Stomach (tissue), 8 donors: ENCODE measurements at regions not wholly inside any gene's neighbourhood (a gene's known extent, or its start where the extent isn't known, plus 50 kb on each side); places are given as distances from the start of the nearest gene placed in this dataset.

Source experiments
- DNase-seq, 2 donors: peaks; one replicate each; pipeline versions ENCODE4 v3.0.0 to v3.0.0-alpha.2; 2013 to 2019
- H3K27ac ChIP-seq, 5 donors: fragments of 200-600 bp in 4 of 5; sonication (generic) in 4 of 5; one replicate each; pipeline ENCODE4 v1.5.1; 2013 to 2019; ENCODE audit warnings: mild to moderate bottlenecking in 1 of 5, moderate library complexity in 1 of 5
- H3K27me3 ChIP-seq, 3 donors: fragments of 200-600 bp; sonication (generic); one replicate each; pipeline ENCODE4 v1.5.1; 2017 to 2019; ENCODE audit warnings: mixed run types in 1 of 3
- H3K36me3 ChIP-seq, 4 donors: fragments of 200-600 bp; sonication (generic); 1 replicate in 3 of 4; 2 replicates in 1 of 4; pipeline ENCODE4 v1.5.1; 2016 to 2019
- H3K4me1 ChIP-seq, 4 donors: fragments of 200-600 bp; sonication (generic); one replicate each; pipeline ENCODE4 v1.5.1; 2016 to 2019
- H3K4me3 ChIP-seq, 4 donors: fragments of 200-600 bp; sonication (generic) in 3 of 4; one replicate each; pipeline ENCODE4 v1.5.1; 2016 to 2019; ENCODE audit warnings: mild to moderate bottlenecking in 1 of 4
- H3K9me3 ChIP-seq, 4 donors: fragments of 200-600 bp; sonication (generic); one replicate each; pipeline ENCODE4 v1.5.1; 2016 to 2019
- EP300 ChIP-seq: sonication (generic); formaldehyde crosslinking; IDR thresholded peaks from one replicate; pipeline ENCODE4 v1.6.1; 2017; ENCODE audit warnings: antibody characterized with exemption
- POLR2A ChIP-seq, 4 donors: fragments of 450-650 bp; IDR thresholded peaks; one replicate each; pipeline ENCODE4 v1.6.1; 2016; ENCODE audit warnings: antibody characterized with exemption in 4 of 4, control low read depth in 2 of 4, mild to moderate bottlenecking in 1 of 4, moderate library complexity in 1 of 4
- POLR2AphosphoS5 ChIP-seq, 3 donors: sonication (generic); formaldehyde crosslinking; IDR thresholded peaks; one replicate each; pipeline ENCODE4 v1.6.1; 2016; ENCODE audit warnings: antibody characterized with exemption in 3 of 3
- WGBS, 5 donors: extraction: QIAGEN DNeasy Blood & Tissue Kit in 3 of 5; methylation state at CpG; one replicate each; pipeline versions ENCODE4 v1.1.5 to v1.1.7; 2013 to 2018; 5-methylcytosine and 5-hydroxymethylcytosine counted together
- intact Hi-C: fragments of 100-400 bp; cut with DNase I; formaldehyde crosslinking; loops from one replicate; pipeline ENCODE4 v1.15.1; 2023; ENCODE audit warnings: low total_unique reads
- TF ChIP-seq, protein P1 (sequence below), 7 experiments: fragments of 450-650 bp in 4 of 7; fragments of 200-600 bp in 3 of 7; sonication (generic) in 3 of 7; IDR thresholded peaks; one replicate each; pipeline ENCODE4 v1.5.1; 2016 to 2019; ENCODE audit warnings: antibody characterized with exemption in 7 of 7, control low read depth in 2 of 7, mild to moderate bottlenecking in 1 of 7
- donor health status: healthy with polysubstance abuse.
- donor health status: Bipolar disorder and iron deficiency.
- donor health status: healthy.

- no peaks in the 10 kb centered on the region for H3K36me3 ChIP-seq
- no peak for DNase-seq
- WGBS, 5 donors, result 81 to 95% (median 83%) methylated on average over 1 of the region's 1 CpG
- peaks cover 0 to 3% (median 0%) of the 10 kb centered on the region in 4 donors for H3K4me1 ChIP-seq
- no peaks in the 10 kb centered on the region for H3K9me3 ChIP-seq
- no peak overlapping the region for H3K27ac ChIP-seq
- intact Hi-C loops, result no loop called here
- TF ChIP-seq EP300 (no peak), POLR2AphosphoS5 (IDR thresholded peaks at IDR 0.05) (no peak), POLR2A (IDR thresholded peaks at IDR 0.05) (no peak)
- TF ChIP-seq, protein P1, sequence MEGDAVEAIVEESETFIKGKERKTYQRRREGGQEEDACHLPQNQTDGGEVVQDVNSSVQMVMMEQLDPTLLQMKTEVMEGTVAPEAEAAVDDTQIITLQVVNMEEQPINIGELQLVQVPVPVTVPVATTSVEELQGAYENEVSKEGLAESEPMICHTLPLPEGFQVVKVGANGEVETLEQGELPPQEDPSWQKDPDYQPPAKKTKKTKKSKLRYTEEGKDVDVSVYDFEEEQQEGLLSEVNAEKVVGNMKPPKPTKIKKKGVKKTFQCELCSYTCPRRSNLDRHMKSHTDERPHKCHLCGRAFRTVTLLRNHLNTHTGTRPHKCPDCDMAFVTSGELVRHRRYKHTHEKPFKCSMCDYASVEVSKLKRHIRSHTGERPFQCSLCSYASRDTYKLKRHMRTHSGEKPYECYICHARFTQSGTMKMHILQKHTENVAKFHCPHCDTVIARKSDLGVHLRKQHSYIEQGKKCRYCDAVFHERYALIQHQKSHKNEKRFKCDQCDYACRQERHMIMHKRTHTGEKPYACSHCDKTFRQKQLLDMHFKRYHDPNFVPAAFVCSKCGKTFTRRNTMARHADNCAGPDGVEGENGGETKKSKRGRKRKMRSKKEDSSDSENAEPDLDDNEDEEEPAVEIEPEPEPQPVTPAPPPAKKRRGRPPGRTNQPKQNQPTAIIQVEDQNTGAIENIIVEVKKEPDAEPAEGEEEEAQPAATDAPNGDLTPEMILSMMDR (IDR thresholded peaks at IDR 0.05), result no peak
- no peak overlapping the region for H3K4me3 ChIP-seq
- no peaks in the 10 kb centered on the region for H3K27me3 ChIP-seq
Observed at GRCh38 chr9:3127564-3127963, 283.7 kb upstream of the PUM3 start.

DNA sequence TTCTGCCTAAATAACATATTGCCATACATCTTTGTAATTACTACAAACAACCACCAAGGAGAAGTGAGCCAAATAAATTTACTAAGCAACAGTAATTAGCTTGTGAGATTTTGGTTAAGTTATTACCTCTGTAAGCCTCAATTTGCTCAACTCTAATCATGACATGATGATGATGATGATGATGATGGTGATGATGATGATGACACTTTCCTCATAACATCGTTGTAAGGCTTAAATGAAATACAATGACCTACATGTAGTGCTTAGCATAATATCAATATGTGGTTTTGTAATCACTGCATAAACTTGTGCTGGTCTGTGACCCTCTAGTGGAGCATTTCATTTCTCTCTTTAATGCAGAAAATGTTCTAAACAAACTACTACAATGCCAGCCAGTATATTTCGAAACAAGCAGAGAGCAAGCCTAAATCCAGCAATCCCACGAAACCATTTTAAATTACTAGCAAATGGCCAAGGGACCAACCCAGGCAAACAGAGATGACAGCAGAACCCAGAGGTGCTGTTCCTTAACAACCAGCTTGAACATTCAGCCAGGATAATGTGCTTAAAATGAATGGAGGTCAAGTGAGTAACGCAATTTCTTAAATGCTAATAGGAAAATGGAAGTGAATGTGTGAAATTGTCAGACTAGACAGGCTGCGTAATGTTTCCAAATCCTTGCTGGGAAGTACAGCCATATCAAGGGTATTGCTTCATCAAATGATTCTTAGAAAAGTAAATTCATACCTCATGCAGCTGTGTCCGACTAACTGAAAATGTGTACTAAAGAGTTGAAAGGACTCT lies 281.9 kb upstream of the PUM3 start:
- H3K27ac ChIP-seq, result no peak overlapping the region
- TF ChIP-seq, protein P1 (IDR thresholded peaks at IDR 0.05), result no peak
- TF ChIP-seq POLR2A (IDR thresholded peaks at IDR 0.05), result no peak
- no peak for DNase-seq
- H3K4me3 ChIP-seq, result no peak overlapping the region
- peaks cover 0 to 3% (median 0%) of the 10 kb centered on the region in 4 donors for H3K4me1 ChIP-seq
- H3K9me3 ChIP-seq, result no peaks in the 10 kb centered on the region
- WGBS, 5 donors, result 60 to 68% (median 64%) methylated on average over 6 of the region's 6 CpGs
- no peaks in the 10 kb centered on the region for H3K36me3 ChIP-seq
- H3K27me3 ChIP-seq, result no peaks in the 10 kb centered on the region
- intact Hi-C loops, result no loop called here

DNA sequence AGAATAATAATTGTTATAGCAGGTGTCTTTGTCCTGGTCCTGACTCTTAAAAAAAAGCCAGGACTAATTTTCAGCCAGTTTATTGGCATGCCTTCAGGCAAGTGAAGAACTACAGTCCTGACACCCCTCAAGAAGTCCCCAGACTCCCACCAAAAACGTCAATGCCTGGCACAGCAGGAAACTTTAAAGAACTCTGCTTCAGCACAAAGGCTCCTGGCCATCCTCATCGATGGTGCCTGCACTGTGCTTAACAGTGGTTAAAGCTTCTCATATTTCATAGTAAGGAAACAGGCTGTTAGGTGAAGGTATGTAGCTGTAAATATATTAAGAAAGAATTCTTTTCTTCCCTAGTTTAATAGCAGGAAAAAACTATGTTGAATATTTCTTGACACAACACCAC lies 280.1 kb upstream of the PUM3 start:
- H3K4me3 ChIP-seq, result no peak overlapping the region
- 0 to 11% (median 5%) methylated on average over 2 of the region's 2 CpGs for WGBS, 5 donors
- TF ChIP-seq POLR2AphosphoS5 (IDR thresholded peaks at IDR 0.05) (no peak), EP300 (no peak), POLR2A (IDR thresholded peaks at IDR 0.05) (no peak)
- TF ChIP-seq, protein P1 (IDR thresholded peaks at IDR 0.05), result no peak
- intact Hi-C loops, result no loop called here
- peaks cover 0 to 3% (median 0%) of the 10 kb centered on the region in 4 donors for H3K4me1 ChIP-seq
- DNase-seq, result no peak
- no peaks in the 10 kb centered on the region for H3K36me3 ChIP-seq
- H3K27ac ChIP-seq, result no peak overlapping the region
- no peaks in the 10 kb centered on the region for H3K9me3 ChIP-seq
- no peaks in the 10 kb centered on the region for H3K27me3 ChIP-seq

DNA sequence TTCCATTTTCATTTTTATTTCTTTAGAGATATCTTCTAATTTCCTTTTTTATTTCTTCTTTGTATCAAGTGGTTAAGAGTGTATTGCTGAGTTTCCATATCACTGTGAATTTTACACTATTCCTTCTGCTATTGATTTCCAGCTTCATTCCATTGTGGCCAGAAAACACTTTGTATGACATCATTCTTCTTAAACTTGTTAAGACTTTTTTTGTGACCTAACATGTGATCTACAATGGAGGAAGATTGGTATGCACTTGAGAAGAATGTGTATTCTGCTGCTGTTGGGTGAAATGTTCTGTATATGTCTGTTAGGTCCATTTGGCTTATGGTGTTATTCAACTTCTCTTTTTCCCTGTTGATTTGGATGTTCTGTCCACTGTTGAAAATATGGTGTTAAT lies 274.2 kb upstream of the PUM3 start:
- intact Hi-C loops, result no loop called here
- no peak for DNase-seq
- Histone ChIP-seq H3K27ac (no peak overlapping the region), H3K4me1 (no peaks in the 10 kb centered on the region), H3K9me3 (peaks cover 0 to 13% (median 9%) of the 10 kb centered on the region in 4 donors), H3K36me3 (no peaks in the 10 kb centered on the region), H3K4me3 (no peak overlapping the region), H3K27me3 (no peaks in the 10 kb centered on the region)
- no peak for TF ChIP-seq EP300
- no peak for TF ChIP-seq POLR2A (IDR thresholded peaks at IDR 0.05)
- TF ChIP-seq, protein P1 (IDR thresholded peaks at IDR 0.05), result no peak
- no peak for TF ChIP-seq POLR2AphosphoS5 (IDR thresholded peaks at IDR 0.05)
